Midbrain (tissue), 1 donor: ENCODE measurements at regions not wholly inside any gene's neighbourhood (a gene's known extent, or its start where the extent isn't known, plus 50 kb on each side); places are given as distances from the start of the nearest gene placed in this dataset.

ENCODE experiments used
- DNase-seq: peaks from one replicate; lab custom pipeline; 2025; lab: John Stamatoyannopoulos, UW

GRCh38 chr5:2147504-2148311 lies 265.0 kb upstream of the IRX4 start:
- DNase-seq, result no peak

GRCh38 chr5:2143646-2144353 lies 261.1 kb upstream of the IRX4 start:
- DNase-seq, result no peak

GRCh38 chr5:2143088-2143487 lies 260.4 kb upstream of the IRX4 start:
- no peak for DNase-seq

GRCh38 chr5:2142456-2142954 lies 259.8 kb upstream of the IRX4 start:
- DNase-seq, result no peak

- DNase-seq, result no peak
Measured at GRCh38 chr5:2141254-2142000, 258.7 kb upstream of the IRX4 start.

- DNase-seq, result no peak
Measured at GRCh38 chr5:2140501-2141175, 257.9 kb upstream of the IRX4 start.

GRCh38 chr5:2139478-2139877 lies 256.8 kb upstream of the IRX4 start:
- DNase-seq, result no peak

- DNase-seq, result no peak
Measured at GRCh38 chr5:2138896-2139295, 256.2 kb upstream of the IRX4 start.

GRCh38 chr5:2137444-2138050 lies 254.8 kb upstream of the IRX4 start:
- DNase-seq, result no peak

GRCh38 chr5:2136728-2137333 lies 254.1 kb upstream of the IRX4 start:
- DNase-seq, result no peak

GRCh38 chr5:2135833-2136232 lies 253.1 kb upstream of the IRX4 start:
- DNase-seq, result no peak

- DNase-seq, result no peak
Measured at GRCh38 chr5:2135354-2135753, 252.6 kb upstream of the IRX4 start.

- DNase-seq, result no peak
Measured at GRCh38 chr5:2134543-2135292, 252.0 kb upstream of the IRX4 start.

GRCh38 chr5:2133936-2134335 lies 251.2 kb upstream of the IRX4 start:
- DNase-seq, result no peak

GRCh38 chr5:2133080-2133479 lies 250.4 kb upstream of the IRX4 start:
- DNase-seq, result no peak

GRCh38 chr5:2132497-2132847 lies 249.7 kb upstream of the IRX4 start:
- no peak for DNase-seq

- DNase-seq, result no peak
Measured at GRCh38 chr5:2131826-2132496, 249.2 kb upstream of the IRX4 start.

GRCh38 chr5:2131196-2131595 lies 248.5 kb upstream of the IRX4 start:
- DNase-seq, result no peak

- DNase-seq, result no peak
Measured at GRCh38 chr5:2130361-2130760, 247.6 kb upstream of the IRX4 start.
